ENCODE measurements at regions not wholly inside any gene's neighbourhood (a gene's known extent, or its start where the extent isn't known, plus 50 kb on each side); places are given as distances from the start of the nearest gene placed in this dataset.

DNA sequence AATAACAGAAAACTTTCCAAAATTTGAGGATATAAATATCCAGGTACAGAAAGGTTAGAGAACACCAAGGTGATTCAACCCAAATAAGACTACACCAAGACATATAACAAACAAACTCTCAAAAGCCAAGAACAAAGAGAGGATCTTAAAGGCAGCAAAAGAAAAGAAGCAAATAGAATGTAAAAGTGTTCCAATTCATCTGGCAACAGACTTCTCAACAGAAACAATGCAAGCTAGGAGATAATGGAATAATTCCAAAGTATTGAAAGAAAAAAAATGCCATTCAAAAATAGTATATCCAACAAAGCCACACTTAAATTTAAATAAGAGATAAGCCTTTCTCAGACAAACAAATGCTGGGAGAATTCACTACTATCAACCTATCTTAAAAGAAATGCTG lies 153.0 kb upstream of the FAT3 start:
- TF ChIP-seq, protein P1, sequence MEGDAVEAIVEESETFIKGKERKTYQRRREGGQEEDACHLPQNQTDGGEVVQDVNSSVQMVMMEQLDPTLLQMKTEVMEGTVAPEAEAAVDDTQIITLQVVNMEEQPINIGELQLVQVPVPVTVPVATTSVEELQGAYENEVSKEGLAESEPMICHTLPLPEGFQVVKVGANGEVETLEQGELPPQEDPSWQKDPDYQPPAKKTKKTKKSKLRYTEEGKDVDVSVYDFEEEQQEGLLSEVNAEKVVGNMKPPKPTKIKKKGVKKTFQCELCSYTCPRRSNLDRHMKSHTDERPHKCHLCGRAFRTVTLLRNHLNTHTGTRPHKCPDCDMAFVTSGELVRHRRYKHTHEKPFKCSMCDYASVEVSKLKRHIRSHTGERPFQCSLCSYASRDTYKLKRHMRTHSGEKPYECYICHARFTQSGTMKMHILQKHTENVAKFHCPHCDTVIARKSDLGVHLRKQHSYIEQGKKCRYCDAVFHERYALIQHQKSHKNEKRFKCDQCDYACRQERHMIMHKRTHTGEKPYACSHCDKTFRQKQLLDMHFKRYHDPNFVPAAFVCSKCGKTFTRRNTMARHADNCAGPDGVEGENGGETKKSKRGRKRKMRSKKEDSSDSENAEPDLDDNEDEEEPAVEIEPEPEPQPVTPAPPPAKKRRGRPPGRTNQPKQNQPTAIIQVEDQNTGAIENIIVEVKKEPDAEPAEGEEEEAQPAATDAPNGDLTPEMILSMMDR (IDR thresholded peaks at IDR 0.05), result no peak
- TF ChIP-seq POLR2A (IDR thresholded peaks at IDR 0.05) (no peak), EP300 (IDR thresholded peaks at IDR 0.05) (no peak)

Data from ovary (tissue), 3 donors.